CD4-positive, alpha-beta T cell treated with Interleukin-2 at 100 ng/mL for 4 hours (primary cell): ENCODE measurements at regions not wholly inside any gene's neighbourhood (a gene's known extent, or its start where the extent isn't known, plus 50 kb on each side); places are given as distances from the start of the nearest gene placed in this dataset.
"Not testable (repeated sequence)": the region's sequence is repeated elsewhere in the genome, so short reads cannot be mapped to it uniquely, and the experiment has no call there.

Experiments
- DNase-seq: peaks from one replicate; pipeline ENCODE4 v3.0.0-alpha.2; 2020; ENCODE audit warnings: low spot score

DNA sequence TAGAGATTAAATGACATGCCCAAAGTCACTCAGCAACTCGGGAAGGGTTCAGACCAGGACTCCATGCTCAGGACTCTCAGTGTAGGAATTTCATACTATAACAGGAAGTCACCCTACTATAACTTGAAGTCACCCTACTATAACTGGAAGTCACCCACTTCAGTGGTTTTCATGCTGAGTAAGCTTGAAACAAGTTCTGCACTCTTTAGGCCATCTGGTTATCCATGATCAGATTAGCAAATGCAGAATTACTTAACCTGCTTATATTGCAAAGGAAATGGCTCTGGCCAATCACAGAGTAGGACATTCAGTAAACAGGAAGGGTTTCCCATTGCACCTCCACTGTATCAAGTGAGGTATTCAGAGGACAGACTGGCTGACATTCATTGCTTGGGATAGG lies 1240.4 kb downstream of the GATA3 start:
- no peak for DNase-seq

GRCh38 chr10:9296190-9296589 lies 1241.7 kb downstream of the GATA3 start:
- no peak for DNase-seq

- no peak for DNase-seq
Measured at GRCh38 chr10:9297580-9297979, 1243.1 kb downstream of the GATA3 start.

GRCh38 chr10:9299966-9300365 lies 1245.5 kb downstream of the GATA3 start:
- no peak for DNase-seq

GRCh38 chr10:9301148-9301547 lies 1246.7 kb downstream of the GATA3 start:
- no peak for DNase-seq

DNA sequence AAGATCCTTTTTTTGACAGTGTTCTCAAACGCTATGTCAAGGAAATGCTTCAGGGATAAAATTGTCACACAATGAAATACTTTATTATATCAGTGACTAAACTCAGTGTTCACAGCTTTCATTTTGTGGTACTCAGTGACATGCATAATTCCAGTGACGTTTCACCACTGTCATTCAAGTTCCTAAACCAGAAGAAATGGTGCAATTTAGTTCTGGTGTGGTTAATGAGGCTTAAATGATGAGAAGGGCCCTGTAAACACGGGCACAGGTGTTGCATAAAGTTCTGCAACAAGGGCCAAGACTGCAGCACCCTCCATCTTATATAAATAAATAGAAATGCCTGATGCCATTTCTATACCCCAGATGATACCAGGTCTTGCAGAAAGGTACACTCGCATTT lies 1247.1 kb downstream of the GATA3 start:
- DNase-seq = no peak

DNA sequence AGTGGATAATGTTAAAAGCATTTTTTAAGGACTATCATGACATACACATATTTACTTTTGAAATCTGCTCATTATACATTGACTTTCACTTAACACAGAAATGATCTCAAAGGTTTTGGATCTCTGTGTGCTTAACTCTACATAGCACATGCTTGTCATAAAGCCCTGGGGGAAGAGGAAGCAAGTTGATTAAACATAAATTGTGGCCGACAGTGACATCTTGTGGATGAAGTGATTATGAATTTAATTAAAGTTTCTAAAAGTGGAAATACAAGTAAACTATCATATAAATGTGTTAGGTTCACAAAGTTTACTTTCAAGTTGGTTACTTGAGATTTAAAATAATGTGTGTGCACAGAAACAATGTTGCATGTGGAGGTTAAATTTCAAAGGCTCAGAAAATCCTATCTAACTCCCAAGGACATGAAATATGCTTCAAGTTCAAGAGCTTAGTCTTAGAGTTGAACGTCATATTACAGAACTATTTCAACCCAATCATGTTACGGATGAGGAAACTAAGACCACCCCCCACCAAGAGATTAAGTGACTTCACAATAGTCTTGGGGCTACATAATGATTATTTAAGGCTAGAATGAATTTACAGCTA lies 1247.8 kb downstream of the GATA3 start:
- DNase-seq = peak; percentile 56

GRCh38 chr10:9305018-9305655 lies 1250.6 kb downstream of the GATA3 start:
- peak; percentile 11 for DNase-seq

DNA sequence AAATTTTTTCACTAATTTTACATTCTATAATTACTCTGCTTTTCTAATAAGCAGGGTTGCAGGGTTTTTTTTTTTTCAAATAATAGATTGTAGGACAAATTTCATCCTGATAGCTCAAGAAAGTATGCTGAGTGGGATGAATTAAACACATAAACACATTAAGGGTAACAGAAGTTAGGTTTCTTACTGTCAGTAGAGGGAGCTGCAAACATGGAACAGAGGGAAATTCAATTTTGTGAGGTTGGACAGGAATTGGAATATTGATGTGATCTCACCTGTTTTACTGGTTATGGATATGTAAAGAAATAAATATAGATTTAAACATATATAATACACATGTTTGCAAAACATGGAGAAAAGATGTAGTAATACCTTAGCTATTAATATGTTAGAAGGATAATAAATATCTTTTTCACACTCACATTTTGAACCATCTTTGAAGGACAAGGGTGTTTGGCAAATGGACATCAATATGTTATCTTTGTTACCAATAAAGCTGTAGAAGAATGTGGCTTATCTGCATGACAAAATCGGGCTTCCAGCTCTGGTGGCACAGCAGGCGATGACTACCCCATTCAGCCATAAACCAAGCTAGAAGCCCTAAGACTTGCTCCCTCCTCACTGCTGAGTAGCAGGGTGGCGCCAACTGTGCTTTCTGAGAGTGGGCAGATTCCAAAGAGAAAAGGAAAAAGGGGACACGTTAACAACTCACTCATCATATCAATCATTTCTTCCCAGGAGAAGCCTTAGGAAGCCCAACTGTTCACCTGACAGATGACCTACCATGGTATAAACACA lies 1257.4 kb downstream of the GATA3 start:
- DNase-seq = no peak

DNA sequence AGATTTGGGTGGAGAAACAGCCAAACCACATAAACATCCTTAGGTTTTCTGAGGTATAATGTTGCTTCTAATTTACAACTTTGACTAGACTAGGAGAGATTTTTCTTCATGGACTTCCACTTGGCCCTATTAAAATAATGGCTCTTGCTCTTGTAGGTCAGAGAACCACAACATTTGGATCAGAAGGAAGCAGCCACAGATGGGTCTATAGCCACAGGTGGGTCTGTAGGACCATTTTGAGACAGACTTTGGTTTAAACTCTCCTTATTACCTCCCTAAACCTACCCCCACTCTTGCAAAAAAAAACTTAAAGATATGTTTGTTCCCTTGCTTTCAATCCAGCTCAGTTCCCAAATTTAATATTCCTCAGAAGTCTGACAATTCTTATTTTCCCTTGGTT lies 1260.8 kb downstream of the GATA3 start:
- no peak for DNase-seq

- peak; percentile 47 for DNase-seq
Measured at GRCh38 chr10:9331583-9332008, 1277.1 kb downstream of the GATA3 start.

- no peak for DNase-seq
Measured at GRCh38 chr10:9334270-9334669, 1279.8 kb downstream of the GATA3 start.

DNA sequence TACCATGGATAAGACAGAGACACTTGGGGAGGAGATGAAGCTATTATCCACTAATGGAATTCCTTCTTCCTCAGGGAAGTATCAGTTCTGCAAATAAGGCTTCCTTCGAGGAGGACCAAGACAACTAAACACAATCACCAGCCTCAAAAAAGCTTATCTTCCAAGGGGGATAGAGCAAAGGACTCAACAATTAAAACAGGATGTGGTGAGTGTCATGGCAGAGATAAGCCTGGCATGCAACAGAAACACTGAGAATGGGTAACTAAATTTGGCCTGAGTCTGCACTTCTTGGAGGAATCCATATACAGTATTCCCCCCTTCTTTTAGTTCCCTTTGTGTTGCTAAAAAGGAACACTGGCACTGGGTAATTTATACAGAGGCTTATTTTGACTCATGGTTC lies 1285.2 kb downstream of the GATA3 start:
- no peak for DNase-seq

- peak; percentile 11 for DNase-seq
Measured at GRCh38 chr10:9342885-9343570, 1288.5 kb downstream of the GATA3 start.

GRCh38 chr10:9347933-9348332 lies 1293.4 kb downstream of the GATA3 start:
- DNase-seq = not testable (repeated sequence)

GRCh38 chr10:9357471-9357870 lies 1303.0 kb downstream of the GATA3 start:
- DNase-seq = no peak

DNA sequence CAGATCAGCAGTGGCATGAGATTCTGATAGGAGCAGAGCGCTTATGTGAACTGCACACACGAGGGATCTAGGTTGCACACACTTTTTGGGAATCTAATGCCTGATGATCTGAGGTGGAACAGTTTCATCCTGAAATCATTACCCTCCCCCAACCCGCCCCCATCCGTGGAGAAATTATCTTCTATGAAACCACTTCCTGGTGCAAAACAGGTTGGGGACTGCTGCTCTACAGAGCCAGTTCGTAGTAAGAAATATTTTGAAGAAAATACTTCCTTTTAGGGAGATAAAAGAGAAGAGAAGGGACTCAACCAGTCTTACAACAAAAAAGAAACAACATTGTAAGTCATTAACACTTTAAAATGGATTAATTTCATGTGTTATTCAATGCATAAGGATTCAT lies 1308.2 kb downstream of the GATA3 start:
- no peak for DNase-seq

- no peak for DNase-seq
Measured at GRCh38 chr10:9379183-9379582, 1324.7 kb downstream of the GATA3 start.

DNA sequence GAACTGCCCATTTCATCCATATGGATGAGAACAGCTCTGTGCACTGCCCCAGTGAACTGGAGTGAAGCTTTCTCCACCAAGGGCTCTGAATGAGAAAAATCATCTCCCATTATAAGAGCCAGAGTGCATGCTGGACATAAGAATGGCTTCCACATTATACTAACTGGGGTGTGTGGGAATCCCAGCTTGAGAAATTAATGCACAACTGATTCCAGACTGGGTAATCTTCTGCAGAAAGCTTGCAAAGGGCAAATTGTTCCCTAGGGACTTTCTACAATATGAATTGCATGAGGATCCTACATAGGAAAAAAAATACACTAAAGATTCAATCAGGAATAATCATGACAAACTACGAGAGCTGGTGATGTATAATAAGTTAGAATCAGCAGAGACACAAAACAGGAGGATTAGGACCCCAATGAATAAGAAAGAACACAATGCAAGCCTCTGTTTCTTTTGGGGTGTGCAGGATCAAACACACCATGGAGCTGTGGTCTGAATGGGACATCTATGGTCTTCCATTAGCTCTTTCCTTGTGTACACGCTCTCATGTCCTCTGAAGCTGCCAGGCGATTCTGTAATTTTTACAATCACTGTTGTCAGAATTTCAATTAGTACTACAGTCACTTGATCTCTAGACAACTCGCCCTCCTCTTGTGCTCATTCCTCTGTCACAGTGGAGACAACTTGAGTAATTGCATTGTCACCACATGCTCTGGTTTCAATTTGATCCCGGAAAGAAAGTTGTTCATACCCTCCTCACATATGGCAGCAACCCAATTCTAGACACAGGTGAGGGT lies 1327.4 kb downstream of the GATA3 start:
- no peak for DNase-seq

GRCh38 chr10:9382533-9382866 lies 1328.0 kb downstream of the GATA3 start:
- no peak for DNase-seq

DNA sequence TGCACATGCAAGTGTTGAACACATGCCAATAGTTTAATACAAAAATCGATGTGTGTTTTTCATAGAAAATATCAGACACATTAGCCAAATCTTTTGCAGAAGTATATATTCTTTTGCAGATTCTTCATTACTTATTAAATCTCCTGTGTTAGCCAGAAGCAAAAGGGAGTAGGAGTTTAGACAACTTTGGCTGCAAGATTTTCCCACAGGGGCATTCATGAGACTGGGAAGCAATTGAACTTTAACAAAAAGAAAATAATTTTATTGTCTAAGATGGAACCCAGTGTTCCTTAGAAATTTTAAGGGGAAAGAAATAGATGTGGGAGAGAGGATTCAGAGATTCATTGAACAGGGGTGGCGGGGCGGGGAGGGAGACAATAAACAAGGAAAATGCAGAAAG lies 1336.0 kb downstream of the GATA3 start:
- no peak for DNase-seq
